ENCODE measurements at regions not wholly inside any gene's neighbourhood (a gene's known extent, or its start where the extent isn't known, plus 50 kb on each side); places are given as distances from the start of the nearest gene placed in this dataset.

DNA sequence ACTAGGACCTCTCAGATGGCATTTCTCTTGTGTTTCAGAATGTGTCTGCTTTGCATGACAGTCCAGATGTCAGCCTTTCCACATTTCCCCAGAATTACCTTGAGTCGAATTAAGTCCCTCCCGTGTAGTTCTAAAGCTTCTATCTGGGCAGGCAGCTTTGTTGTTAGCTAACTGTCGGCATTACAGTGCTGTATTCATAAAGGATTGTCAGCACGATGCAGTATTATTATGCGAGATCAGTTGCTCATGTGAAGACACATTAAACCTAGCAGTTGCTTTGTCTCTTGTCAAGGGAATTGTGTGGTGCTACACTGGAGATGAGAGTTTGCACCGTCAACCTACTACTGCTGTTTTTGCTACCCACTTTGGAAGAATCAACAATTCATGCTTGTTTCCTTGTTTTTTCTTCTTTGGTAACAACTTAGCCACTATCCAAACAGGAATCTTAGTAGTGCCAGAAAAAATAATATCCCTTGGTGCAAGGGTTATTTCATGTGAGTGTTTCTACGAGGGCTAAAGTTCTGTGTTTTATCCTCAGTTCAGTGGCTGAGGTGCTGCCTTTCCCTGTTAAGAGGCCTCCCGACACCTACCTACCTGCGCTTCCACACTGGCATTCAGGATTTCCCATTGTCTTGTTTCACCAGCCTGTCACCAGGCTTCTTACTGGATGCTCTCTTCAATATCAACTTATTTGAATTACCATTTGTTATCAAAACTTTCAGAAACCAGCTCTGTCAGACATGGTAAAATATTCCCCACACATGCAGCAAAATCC lies 297.9 kb upstream of the G2E3 start:
- Histone ChIP-seq H3K4me1 (no peaks in the 10 kb centered on the region), H3K9me3 (no peaks in the 10 kb centered on the region)
- WGBS (ENCODE audit: insufficient coverage, low coverage, low lambda C conversion rate, missing lambda C conversion rate): 63% methylated on average over 9 of the region's 9 CpGs

DNA sequence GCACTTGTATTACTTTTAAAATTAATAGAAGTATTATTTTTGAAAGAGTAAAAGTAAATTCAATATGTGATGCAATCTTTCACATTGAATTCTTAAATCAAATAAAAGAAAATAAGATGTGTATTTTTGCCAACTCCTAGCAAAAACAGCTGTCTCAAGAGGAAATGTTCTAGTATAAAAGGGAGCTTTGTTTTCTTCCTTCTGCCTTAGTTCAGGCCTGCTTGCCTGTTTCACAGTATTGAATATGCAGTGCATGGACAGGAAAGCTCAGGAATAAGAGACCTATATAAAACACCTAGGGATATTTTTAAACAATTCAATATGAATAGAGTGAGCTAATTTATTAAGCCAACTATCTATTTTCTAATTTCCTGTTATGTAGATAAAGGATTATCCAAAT lies 294.8 kb upstream of the G2E3 start:
- no peak overlapping the region for H3K4me3 ChIP-seq
- no peaks in the 10 kb centered on the region for H3K9me3 ChIP-seq
- intact Hi-C loops (cut with DNase I): no loop called here
- DNase-seq (no peak), ATAC-seq (no peak)
- no peaks in the 10 kb centered on the region for H3K4me1 ChIP-seq
- no peak overlapping the region for H3K27ac ChIP-seq
- H3K27me3 ChIP-seq: no peaks in the 10 kb centered on the region
- TF ChIP-seq, protein P1, sequence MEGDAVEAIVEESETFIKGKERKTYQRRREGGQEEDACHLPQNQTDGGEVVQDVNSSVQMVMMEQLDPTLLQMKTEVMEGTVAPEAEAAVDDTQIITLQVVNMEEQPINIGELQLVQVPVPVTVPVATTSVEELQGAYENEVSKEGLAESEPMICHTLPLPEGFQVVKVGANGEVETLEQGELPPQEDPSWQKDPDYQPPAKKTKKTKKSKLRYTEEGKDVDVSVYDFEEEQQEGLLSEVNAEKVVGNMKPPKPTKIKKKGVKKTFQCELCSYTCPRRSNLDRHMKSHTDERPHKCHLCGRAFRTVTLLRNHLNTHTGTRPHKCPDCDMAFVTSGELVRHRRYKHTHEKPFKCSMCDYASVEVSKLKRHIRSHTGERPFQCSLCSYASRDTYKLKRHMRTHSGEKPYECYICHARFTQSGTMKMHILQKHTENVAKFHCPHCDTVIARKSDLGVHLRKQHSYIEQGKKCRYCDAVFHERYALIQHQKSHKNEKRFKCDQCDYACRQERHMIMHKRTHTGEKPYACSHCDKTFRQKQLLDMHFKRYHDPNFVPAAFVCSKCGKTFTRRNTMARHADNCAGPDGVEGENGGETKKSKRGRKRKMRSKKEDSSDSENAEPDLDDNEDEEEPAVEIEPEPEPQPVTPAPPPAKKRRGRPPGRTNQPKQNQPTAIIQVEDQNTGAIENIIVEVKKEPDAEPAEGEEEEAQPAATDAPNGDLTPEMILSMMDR (IDR thresholded peaks at IDR 0.05): no peak
- TF ChIP-seq POLR2A (IDR thresholded peaks at IDR 0.05): no peak
- H3K36me3 ChIP-seq: no peaks in the 10 kb centered on the region

More for the DNA sequence above, 297.9 kb upstream of the G2E3 start:
- DNase-seq: no peak
- H3K27ac ChIP-seq: no peak overlapping the region
- H3K27me3 ChIP-seq: no peaks in the 10 kb centered on the region
- TF ChIP-seq POLR2A (IDR thresholded peaks at IDR 0.05): no peak
- TF ChIP-seq, protein P1 (IDR thresholded peaks at IDR 0.05): no peak
- no peak for ATAC-seq
- no peaks in the 10 kb centered on the region for H3K36me3 ChIP-seq
- intact Hi-C loops (cut with DNase I): no loop called here
- no peak overlapping the region for H3K4me3 ChIP-seq

DNA sequence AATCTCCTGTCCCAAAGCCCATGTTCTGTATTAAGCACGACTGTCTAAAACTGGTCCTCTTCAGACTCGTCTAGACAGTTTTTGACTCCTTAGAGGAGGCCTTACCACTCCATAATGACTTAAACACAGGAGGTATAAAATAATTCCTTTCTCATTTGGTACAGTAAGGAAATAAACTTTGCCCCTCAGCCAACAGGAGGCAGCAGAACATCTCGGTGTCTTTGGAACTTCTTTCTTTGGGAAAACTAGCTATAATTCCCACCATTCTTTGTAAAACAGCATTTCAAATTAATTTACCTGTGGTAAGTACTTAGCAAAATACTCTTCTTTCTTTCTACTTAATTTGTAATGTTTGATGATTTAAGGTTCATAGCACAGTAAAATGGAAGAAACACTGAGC lies 292.7 kb upstream of the G2E3 start:
- Histone ChIP-seq H3K36me3 (no peaks in the 10 kb centered on the region), H3K27ac (no peak overlapping the region), H3K27me3 (no peaks in the 10 kb centered on the region), H3K9me3 (no peaks in the 10 kb centered on the region), H3K4me3 (no peak overlapping the region), H3K4me1 (peaks cover 0 to 4% (median 0%) of the 10 kb centered on the region in 4 donors)
- no peak for ATAC-seq
- WGBS (ENCODE audit: insufficient coverage, low coverage, low lambda C conversion rate, missing lambda C conversion rate): 72% methylated on average over 3 of the region's 3 CpGs
- intact Hi-C loops (cut with DNase I): no loop called here
- TF ChIP-seq, protein P1 (IDR thresholded peaks at IDR 0.05): no peak
- TF ChIP-seq POLR2A (IDR thresholded peaks at IDR 0.05): no peak
- no peak for DNase-seq

DNA sequence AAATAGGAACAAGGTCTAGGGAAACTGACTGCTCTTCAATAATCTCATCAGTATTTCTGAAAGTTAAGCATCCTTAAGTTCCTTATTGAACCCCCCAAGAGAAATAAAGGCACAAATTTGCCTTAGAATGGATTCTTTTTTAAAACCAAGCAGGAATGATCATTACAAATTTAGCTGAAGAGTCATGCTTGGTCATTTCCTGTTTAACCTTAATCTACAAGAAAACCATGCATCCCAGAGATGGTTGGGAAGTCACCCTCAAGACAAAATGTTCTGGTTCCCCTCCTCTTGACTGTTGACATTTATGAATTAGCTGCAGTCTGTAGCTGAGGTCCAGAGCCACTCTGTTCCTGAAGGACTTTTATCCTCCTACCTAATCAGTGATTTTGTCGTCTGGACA lies 291.8 kb upstream of the G2E3 start:
- H3K4me1 ChIP-seq: peaks cover 0 to 4% (median 0%) of the 10 kb centered on the region in 4 donors
- H3K9me3 ChIP-seq: no peaks in the 10 kb centered on the region
- intact Hi-C loops (cut with DNase I): no loop called here
- H3K4me3 ChIP-seq: no peak overlapping the region
- ATAC-seq (no peak), DNase-seq (no peak)
- no peaks in the 10 kb centered on the region for H3K36me3 ChIP-seq
- TF ChIP-seq POLR2A (IDR thresholded peaks at IDR 0.05): no peak
- TF ChIP-seq, protein P1 (IDR thresholded peaks at IDR 0.05): no peak
- H3K27me3 ChIP-seq: no peaks in the 10 kb centered on the region
- 36% methylated on average over 1 of the region's 1 CpG for WGBS (ENCODE audit: insufficient coverage, low coverage, low lambda C conversion rate, missing lambda C conversion rate)
- H3K27ac ChIP-seq: no peak overlapping the region
